Activated T-cell treated with anti-CD3 and anti-CD28 coated beads for 4 hours (primary cell): ENCODE measurements at regions not wholly inside any gene's neighbourhood (a gene's known extent, or its start where the extent isn't known, plus 50 kb on each side); places are given as distances from the start of the nearest gene placed in this dataset.

Source experiments
- DNase-seq: peaks from one replicate; pipeline ENCODE4 v3.0.0-alpha.2; 2020

GRCh38 chr20:59499863-59500262 lies 104.5 kb upstream of the PHACTR3 start:
- no peak for DNase-seq

GRCh38 chr20:59508729-59509128 lies 95.6 kb upstream of the PHACTR3 start:
- DNase-seq: no peak

- DNase-seq: no peak
Observed at GRCh38 chr20:59512651-59513050, 91.7 kb upstream of the PHACTR3 start.

GRCh38 chr20:59514554-59514953 lies 89.8 kb upstream of the PHACTR3 start:
- DNase-seq: no peak

- DNase-seq: no peak
Observed at GRCh38 chr20:59515013-59515905, 89.1 kb upstream of the PHACTR3 start.

GRCh38 chr20:59515906-59516209 lies 88.5 kb upstream of the PHACTR3 start:
- no peak for DNase-seq

- DNase-seq: no peak
Observed at GRCh38 chr20:59518881-59519706, 85.2 kb upstream of the PHACTR3 start.

- DNase-seq: no peak
Observed at GRCh38 chr20:59519707-59520014, 84.7 kb upstream of the PHACTR3 start.

GRCh38 chr20:59520814-59521213 lies 83.5 kb upstream of the PHACTR3 start:
- no peak for DNase-seq

- DNase-seq: peak; percentile 7
Observed at GRCh38 chr20:59525500-59526241, 78.7 kb upstream of the PHACTR3 start.

GRCh38 chr20:59526242-59527225 lies 77.8 kb upstream of the PHACTR3 start:
- no peak for DNase-seq

GRCh38 chr20:59530782-59531181 lies 73.6 kb upstream of the PHACTR3 start:
- DNase-seq: no peak

- DNase-seq: no peak
Observed at GRCh38 chr20:59537991-59538390, 66.3 kb upstream of the PHACTR3 start.

- DNase-seq: no peak
Observed at GRCh38 chr20:59547596-59547995, 56.7 kb upstream of the PHACTR3 start.
